HFFc6 (cell line): ENCODE measurements at regions not wholly inside any gene's neighbourhood (a gene's known extent, or its start where the extent isn't known, plus 50 kb on each side); places are given as distances from the start of the nearest gene placed in this dataset.

Experiments used
- DNase-seq: peaks from one replicate; pipeline ENCODE4 v3.0.0-alpha.2; 2018
- H3K27ac Mint-ChIP-seq: 2 replicates; pipeline ENCODE4 v1.8.0; 2020; ENCODE audit warnings: mild to moderate bottlenecking, mixed read lengths
- H3K27me3 Mint-ChIP-seq: 2 replicates; pipeline ENCODE4 v1.8.0; 2021; ENCODE audit warnings: mild to moderate bottlenecking, moderate library complexity, mixed read lengths; ENCODE audit not compliant: insufficient read depth
- H3K36me3 Mint-ChIP-seq: 2 replicates; pipeline ENCODE4 v1.8.0; 2021; ENCODE audit warnings: low read depth, mixed read lengths
- H3K4me1 Mint-ChIP-seq: 2 replicates; pipeline ENCODE4 v1.8.0; 2020; ENCODE audit warnings: low read depth, mixed read lengths
- H3K4me3 Mint-ChIP-seq: 2 replicates; pipeline ENCODE4 v1.8.0; 2020; ENCODE audit warnings: mild to moderate bottlenecking, moderate library complexity, mixed read lengths
- H3K9me3 Mint-ChIP-seq: 2 replicates; pipeline ENCODE4 v1.8.0; 2020; ENCODE audit warnings: mild to moderate bottlenecking, mixed read lengths
- TF ChIP-seq, protein P1 (sequence below): fragments of 200-600 bp; sonication (generic); IDR thresholded peaks from 2 replicates; pipeline ENCODE4 v1.5.0; 2021; ENCODE audit warnings: antibody characterized with exemption, mild to moderate bottlenecking

DNA sequence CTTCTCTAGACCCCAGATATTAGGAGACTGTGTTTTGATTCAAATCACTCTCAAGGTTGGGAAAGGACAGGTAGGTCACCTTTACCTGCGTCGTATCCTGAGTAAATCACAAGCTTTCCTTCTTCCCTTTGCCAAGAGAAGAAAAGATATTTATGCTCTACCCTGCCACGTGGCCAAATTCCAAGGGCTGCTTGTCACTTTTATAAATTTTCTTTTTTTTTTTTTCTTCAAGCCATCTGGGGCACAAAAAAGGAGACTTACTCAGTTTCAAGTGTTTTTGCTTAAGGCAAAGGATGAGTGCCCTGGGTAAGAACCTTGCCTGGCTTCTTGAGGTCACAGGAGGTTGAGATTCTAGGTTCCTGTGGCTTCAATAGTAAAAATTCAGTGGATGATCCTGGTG lies 285.1 kb downstream of the TMEM114 start:
- peaks cover 48% of the 10 kb centered on the region for H3K9me3 Mint-ChIP-seq
- no peak for DNase-seq
- TF ChIP-seq, protein P1, sequence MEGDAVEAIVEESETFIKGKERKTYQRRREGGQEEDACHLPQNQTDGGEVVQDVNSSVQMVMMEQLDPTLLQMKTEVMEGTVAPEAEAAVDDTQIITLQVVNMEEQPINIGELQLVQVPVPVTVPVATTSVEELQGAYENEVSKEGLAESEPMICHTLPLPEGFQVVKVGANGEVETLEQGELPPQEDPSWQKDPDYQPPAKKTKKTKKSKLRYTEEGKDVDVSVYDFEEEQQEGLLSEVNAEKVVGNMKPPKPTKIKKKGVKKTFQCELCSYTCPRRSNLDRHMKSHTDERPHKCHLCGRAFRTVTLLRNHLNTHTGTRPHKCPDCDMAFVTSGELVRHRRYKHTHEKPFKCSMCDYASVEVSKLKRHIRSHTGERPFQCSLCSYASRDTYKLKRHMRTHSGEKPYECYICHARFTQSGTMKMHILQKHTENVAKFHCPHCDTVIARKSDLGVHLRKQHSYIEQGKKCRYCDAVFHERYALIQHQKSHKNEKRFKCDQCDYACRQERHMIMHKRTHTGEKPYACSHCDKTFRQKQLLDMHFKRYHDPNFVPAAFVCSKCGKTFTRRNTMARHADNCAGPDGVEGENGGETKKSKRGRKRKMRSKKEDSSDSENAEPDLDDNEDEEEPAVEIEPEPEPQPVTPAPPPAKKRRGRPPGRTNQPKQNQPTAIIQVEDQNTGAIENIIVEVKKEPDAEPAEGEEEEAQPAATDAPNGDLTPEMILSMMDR = no peak
- peaks cover 6% of the 10 kb centered on the region; the same call in 1 of the 2 replicates for H3K36me3 Mint-ChIP-seq
- H3K27ac Mint-ChIP-seq = no peak overlapping the region
- no peak overlapping the region for H3K4me3 Mint-ChIP-seq
- H3K27me3 Mint-ChIP-seq = peaks cover 1% of the 10 kb centered on the region; the same call in 1 of the 2 replicates
- H3K4me1 Mint-ChIP-seq = no peaks in the 10 kb centered on the region

DNA sequence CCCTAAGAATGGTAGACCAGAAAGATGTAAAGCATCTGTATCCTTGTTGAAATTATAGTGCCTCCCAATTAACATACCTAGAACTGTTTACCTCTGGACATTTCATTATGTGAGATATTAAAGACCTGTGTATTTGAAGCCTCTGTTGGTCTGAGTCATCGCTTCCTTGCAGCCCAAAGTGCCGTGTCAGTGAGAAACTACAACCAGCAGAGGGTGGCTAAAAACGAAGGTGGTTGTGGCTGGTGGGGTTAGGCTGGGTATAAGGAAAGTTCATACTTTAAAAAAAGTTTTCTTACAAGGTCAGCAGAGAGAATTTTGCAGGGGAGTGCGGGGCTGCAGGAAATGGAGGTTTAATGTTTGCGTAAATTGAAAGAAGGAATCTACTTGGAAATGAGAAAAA lies 290.7 kb downstream of the TMEM114 start:
- peaks cover 60% of the 10 kb centered on the region for H3K9me3 Mint-ChIP-seq
- no peaks in the 10 kb centered on the region for H3K36me3 Mint-ChIP-seq
- DNase-seq = no peak
- no peak overlapping the region for H3K27ac Mint-ChIP-seq
- no peaks in the 10 kb centered on the region; the same call in 1 of the 2 replicates for H3K27me3 Mint-ChIP-seq
- TF ChIP-seq, protein P1 = no peak
- H3K4me3 Mint-ChIP-seq = no peak overlapping the region
- H3K4me1 Mint-ChIP-seq = no peaks in the 10 kb centered on the region

DNA sequence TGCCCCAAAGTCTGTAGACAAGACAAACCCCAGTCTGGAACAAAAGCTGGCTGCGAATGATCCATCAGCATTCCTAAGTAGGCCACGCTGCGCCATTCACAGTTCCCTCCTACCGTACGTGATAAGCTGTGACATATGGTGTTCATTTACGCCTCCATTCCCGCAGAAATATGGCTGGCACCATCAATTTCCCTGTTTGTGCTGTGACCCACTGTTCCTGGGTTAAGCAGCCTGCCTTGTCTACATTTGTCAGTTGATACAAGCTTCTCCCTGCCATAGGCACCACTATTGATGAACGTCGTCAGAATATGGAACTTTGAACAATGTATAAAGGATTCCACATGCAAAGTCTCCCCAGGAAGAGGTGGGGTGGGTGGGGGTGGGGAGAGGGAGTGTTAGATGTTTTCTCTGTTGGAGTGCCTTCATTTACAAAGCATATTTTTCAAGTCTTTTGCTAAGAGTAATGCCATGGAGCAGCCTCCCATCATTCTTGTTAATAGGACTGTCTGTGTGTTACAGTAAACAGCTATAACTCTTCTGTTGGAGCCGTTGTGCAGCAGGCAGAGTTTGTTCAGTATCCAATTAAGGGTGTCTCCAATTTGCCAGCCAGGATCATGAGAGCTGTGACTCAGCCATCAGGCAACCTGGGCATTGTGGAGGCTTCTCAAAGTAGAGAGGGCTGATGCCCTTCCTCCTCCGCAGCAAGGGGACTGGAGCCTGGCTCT lies 294.6 kb downstream of the TMEM114 start:
- TF ChIP-seq, protein P1 = no peak
- Mint-ChIP-seq H3K27ac (no peak overlapping the region), H3K4me1 (no peaks in the 10 kb centered on the region), H3K4me3 (no peak overlapping the region), H3K9me3 (peaks cover 61% of the 10 kb centered on the region), H3K36me3 (no peaks in the 10 kb centered on the region), H3K27me3 (no peaks in the 10 kb centered on the region; the same call in 1 of the 2 replicates)
- DNase-seq = no peak

DNA sequence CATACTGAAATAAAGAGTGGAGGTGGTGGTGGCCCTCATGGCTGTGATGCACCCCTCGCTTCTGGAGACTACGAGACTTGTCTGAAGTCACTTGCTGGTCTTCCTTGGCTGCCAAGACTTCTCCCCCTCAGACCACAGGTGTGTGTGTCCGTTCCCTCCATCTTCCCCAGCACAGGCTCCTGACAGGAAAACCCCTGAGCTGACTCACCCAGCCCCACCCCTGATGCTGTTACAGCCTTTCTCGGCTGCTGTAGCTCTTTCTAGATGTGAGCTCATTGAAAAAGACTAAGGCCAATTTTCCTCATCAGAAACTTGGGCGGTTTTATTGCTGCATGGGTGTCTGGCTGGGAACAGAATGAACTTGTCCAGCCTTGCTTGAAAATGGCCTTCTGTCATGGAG lies 296.9 kb downstream of the TMEM114 start:
- peaks cover 59% of the 10 kb centered on the region for H3K9me3 Mint-ChIP-seq
- H3K27ac Mint-ChIP-seq = no peak overlapping the region
- H3K36me3 Mint-ChIP-seq = no peaks in the 10 kb centered on the region; the same call in 1 of the 2 replicates
- no peaks in the 10 kb centered on the region; the same call in 1 of the 2 replicates for H3K27me3 Mint-ChIP-seq
- H3K4me1 Mint-ChIP-seq = no peaks in the 10 kb centered on the region
- H3K4me3 Mint-ChIP-seq = no peak overlapping the region
- TF ChIP-seq, protein P1 = no peak
- DNase-seq = no peak

DNA sequence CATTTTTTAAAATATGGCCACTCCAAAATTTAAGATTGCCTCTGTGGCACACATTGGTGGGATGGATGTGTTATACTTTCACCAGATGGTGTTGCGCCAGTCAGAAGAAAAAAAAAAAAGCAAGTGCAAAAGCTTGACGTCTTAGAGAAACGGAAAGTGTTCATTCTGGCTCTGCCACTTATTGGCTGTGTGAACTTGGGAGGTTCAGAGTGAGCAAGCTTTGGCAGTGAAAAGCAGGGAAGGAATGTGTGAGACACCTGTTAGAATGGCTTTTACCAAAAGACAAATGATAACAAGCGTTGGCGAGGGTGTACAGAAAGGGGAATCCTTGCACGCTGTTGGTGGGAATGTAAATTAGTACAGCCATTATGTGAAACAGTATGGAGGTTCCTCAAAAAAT lies 298.0 kb downstream of the TMEM114 start:
- Mint-ChIP-seq H3K4me1 (no peaks in the 10 kb centered on the region), H3K27me3 (no peaks in the 10 kb centered on the region; the same call in 1 of the 2 replicates), H3K4me3 (no peak overlapping the region), H3K36me3 (no peaks in the 10 kb centered on the region; the same call in 1 of the 2 replicates), H3K9me3 (peaks cover 61% of the 10 kb centered on the region), H3K27ac (no peak overlapping the region)
- DNase-seq = no peak
- TF ChIP-seq, protein P1 = no peak
